ENCODE measurements at regions not wholly inside any gene's neighbourhood (a gene's known extent, or its start where the extent isn't known, plus 50 kb on each side); places are given as distances from the start of the nearest gene placed in this dataset.

GRCh38 chr6:45818655-45819054, 197.0 kb downstream of the CLIC5 start:
- H3K4me1 ChIP-seq, result no peaks in the 10 kb centered on the region
- no peaks in the 10 kb centered on the region for H3K36me3 ChIP-seq
- no peak for TF ChIP-seq CTCF (IDR thresholded peaks at IDR 0.05; ENCODE audit: borderline replicate concordance)
- H3K4me3 ChIP-seq, result no peak overlapping the region
- DNase-seq, result no peak
- H3K27ac ChIP-seq (replicated peaks), result no peak overlapping the region
- H3K9me3 ChIP-seq (replicated peaks), result peaks cover 6% of the 10 kb centered on the region
- no peaks in the 10 kb centered on the region for H3K27me3 ChIP-seq (ENCODE audit: low read depth)
- intact Hi-C loops (cut with micrococcal nuclease), result no loop called here

- intact Hi-C loops (cut with micrococcal nuclease), result no loop called here
Measured at GRCh38 chr6:45816674-45817297, 198.9 kb downstream of the CLIC5 start.

GRCh38 chr6:45815466-45816125, 200.1 kb downstream of the CLIC5 start:
- TF ChIP-seq CTCF (IDR thresholded peaks at IDR 0.05; ENCODE audit: borderline replicate concordance), result no peak
- intact Hi-C loops (cut with micrococcal nuclease), result no loop called here
- Histone ChIP-seq H3K4me1 (peaks cover 10% of the 10 kb centered on the region), H3K27ac (replicated peaks) (no peak overlapping the region), H3K9me3 (replicated peaks) (peaks cover 6% of the 10 kb centered on the region), H3K27me3 (ENCODE audit: low read depth) (peaks cover 6% of the 10 kb centered on the region), H3K36me3 (no peaks in the 10 kb centered on the region), H3K4me3 (no peak overlapping the region)
- no peak for DNase-seq

More at GRCh38 chr6:45816674-45817297, 198.9 kb downstream of the CLIC5 start:
- DNase-seq, result no peak
- H3K36me3 ChIP-seq, result no peaks in the 10 kb centered on the region
- H3K27me3 ChIP-seq (ENCODE audit: low read depth), result no peaks in the 10 kb centered on the region
- H3K4me1 ChIP-seq, result peaks cover 10% of the 10 kb centered on the region
- no peak for TF ChIP-seq CTCF (IDR thresholded peaks at IDR 0.05; ENCODE audit: borderline replicate concordance)
- peaks cover 6% of the 10 kb centered on the region for H3K9me3 ChIP-seq (replicated peaks)
- no peak overlapping the region for H3K27ac ChIP-seq (replicated peaks)
- no peak overlapping the region for H3K4me3 ChIP-seq

- Histone ChIP-seq H3K4me3 (no peak overlapping the region), H3K27me3 (ENCODE audit: low read depth) (peaks cover 6% of the 10 kb centered on the region), H3K27ac (replicated peaks) (no peak overlapping the region), H3K4me1 (peaks cover 10% of the 10 kb centered on the region), H3K9me3 (replicated peaks) (peaks cover 6% of the 10 kb centered on the region), H3K36me3 (no peaks in the 10 kb centered on the region)
- no peak for DNase-seq
- intact Hi-C loops (cut with micrococcal nuclease), result no loop called here
- TF ChIP-seq CTCF (IDR thresholded peaks at IDR 0.05; ENCODE audit: borderline replicate concordance), result no peak
Measured at GRCh38 chr6:45814772-45815171, 200.9 kb downstream of the CLIC5 start.

GRCh38 chr6:45813943-45814342, 201.7 kb downstream of the CLIC5 start:
- DNase-seq, result no peak
- Histone ChIP-seq H3K27ac (replicated peaks) (no peak overlapping the region), H3K4me3 (no peak overlapping the region), H3K27me3 (ENCODE audit: low read depth) (peaks cover 6% of the 10 kb centered on the region), H3K9me3 (replicated peaks) (peaks cover 6% of the 10 kb centered on the region), H3K4me1 (peaks cover 10% of the 10 kb centered on the region), H3K36me3 (no peaks in the 10 kb centered on the region)
- intact Hi-C loops (cut with micrococcal nuclease), result no loop called here
- no peak for TF ChIP-seq CTCF (IDR thresholded peaks at IDR 0.05; ENCODE audit: borderline replicate concordance)

Measured in left ventricle myocardium inferior (tissue), 1 donor.